ENCODE measurements at regions not wholly inside any gene's neighbourhood (a gene's known extent, or its start where the extent isn't known, plus 50 kb on each side); places are given as distances from the start of the nearest gene placed in this dataset.

- TF ChIP-seq POLR2AphosphoS5 (IDR thresholded peaks at IDR 0.05) (peak; percentile 65), CTCF (IDR thresholded peaks at IDR 0.05) (peak; percentile 92 to 98 (median 96)), POLR2A (IDR thresholded peaks at IDR 0.05) (no peak)
Measured at GRCh38 chr1:244272471-244273261, 179.0 kb downstream of the ADSS2 start.
